ENCODE measurements at regions not wholly inside any gene's neighbourhood (a gene's known extent, or its start where the extent isn't known, plus 50 kb on each side); places are given as distances from the start of the nearest gene placed in this dataset.

DNA sequence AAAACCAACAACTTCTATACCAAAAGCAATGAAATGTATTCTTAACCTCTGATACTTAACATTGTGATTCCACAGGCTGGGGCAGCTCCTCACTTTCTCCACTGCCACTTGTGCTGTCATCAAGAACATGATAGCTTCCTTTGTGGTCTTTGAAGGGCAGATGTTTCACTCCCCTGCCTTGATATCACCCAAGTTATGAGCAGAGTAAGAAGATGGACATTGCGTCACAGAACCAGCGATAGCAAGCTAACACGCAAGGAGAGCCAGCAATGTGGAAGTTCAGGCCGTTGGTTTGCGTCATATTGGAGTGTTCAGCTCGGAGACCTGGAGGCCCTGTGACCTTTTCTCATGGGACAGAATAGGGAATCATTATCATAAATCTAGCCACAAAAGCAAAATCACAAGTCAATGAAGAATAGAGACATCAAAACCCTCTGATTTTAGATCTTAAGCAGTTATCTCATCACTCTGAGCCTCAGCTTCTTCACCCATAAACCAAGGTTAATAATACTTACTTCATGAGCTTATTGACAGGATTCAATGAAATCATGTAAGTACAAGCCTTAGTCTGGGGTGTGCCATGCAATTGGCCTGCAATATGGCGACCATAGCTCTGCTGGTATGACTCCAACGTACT is 183.8 kb upstream of the THBS1 start:
- Histone ChIP-seq H2AFZ (ENCODE audit: low read depth, low read length) (no peak overlapping the region), H3K36me3 (replicated peaks; ENCODE audit: low read depth, low read length) (no peaks in the 10 kb centered on the region), H3K4me2 (ENCODE audit: low read length) (no peak overlapping the region), H3K9me3 (ENCODE audit: insufficient read depth, low read length) (no peaks in the 10 kb centered on the region), H3K4me1 (ENCODE audit: low read length) (no peaks in the 10 kb centered on the region), H3K27ac (ENCODE audit: low read length) (no peak overlapping the region), H3K9ac (ENCODE audit: low read length) (no peak overlapping the region), H3K4me3 (ENCODE audit: low read length) (no peak overlapping the region), H4K20me1 (ENCODE audit: insufficient read depth, low read length) (no peaks in the 10 kb centered on the region), H3K79me2 (ENCODE audit: low read length) (no peaks in the 10 kb centered on the region), H3K27me3 (ENCODE audit: low read depth, low read length) (peaks cover 9% of the 10 kb centered on the region)
- TF ChIP-seq, protein P1, sequence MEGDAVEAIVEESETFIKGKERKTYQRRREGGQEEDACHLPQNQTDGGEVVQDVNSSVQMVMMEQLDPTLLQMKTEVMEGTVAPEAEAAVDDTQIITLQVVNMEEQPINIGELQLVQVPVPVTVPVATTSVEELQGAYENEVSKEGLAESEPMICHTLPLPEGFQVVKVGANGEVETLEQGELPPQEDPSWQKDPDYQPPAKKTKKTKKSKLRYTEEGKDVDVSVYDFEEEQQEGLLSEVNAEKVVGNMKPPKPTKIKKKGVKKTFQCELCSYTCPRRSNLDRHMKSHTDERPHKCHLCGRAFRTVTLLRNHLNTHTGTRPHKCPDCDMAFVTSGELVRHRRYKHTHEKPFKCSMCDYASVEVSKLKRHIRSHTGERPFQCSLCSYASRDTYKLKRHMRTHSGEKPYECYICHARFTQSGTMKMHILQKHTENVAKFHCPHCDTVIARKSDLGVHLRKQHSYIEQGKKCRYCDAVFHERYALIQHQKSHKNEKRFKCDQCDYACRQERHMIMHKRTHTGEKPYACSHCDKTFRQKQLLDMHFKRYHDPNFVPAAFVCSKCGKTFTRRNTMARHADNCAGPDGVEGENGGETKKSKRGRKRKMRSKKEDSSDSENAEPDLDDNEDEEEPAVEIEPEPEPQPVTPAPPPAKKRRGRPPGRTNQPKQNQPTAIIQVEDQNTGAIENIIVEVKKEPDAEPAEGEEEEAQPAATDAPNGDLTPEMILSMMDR (IDR thresholded peaks at IDR 0.05; ENCODE audit: low read depth, low read length), result no peak
- TF ChIP-seq EZH2phosphoT487 (IDR thresholded peaks at IDR 0.05; ENCODE audit: low read depth), result no peak

DNA sequence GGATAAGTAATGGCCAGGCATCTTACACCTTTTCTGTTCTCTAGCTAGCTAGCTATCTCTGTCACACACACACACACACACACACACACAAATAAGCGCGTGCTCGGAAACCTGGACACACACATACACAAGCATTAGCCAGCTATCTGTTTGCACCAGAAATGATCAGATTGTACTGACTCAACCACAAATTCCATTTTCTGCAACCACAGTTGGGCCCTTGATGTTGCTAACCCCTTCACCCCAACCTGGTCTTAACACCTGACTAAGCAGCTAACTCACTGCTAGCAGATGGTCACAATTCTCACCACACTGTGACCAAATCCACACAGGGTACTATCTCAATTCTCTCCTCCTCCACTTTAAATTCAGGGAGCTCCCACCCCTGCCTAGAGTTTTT is 183.0 kb upstream of the THBS1 start:
- Histone ChIP-seq H3K9me3 (ENCODE audit: insufficient read depth, low read length) (no peaks in the 10 kb centered on the region), H4K20me1 (ENCODE audit: insufficient read depth, low read length) (no peaks in the 10 kb centered on the region), H2AFZ (ENCODE audit: low read depth, low read length) (no peak overlapping the region), H3K4me3 (ENCODE audit: low read length) (no peak overlapping the region), H3K27ac (ENCODE audit: low read length) (no peak overlapping the region), H3K27me3 (ENCODE audit: low read depth, low read length) (peaks cover 13% of the 10 kb centered on the region), H3K4me2 (ENCODE audit: low read length) (no peak overlapping the region), H3K9ac (ENCODE audit: low read length) (no peak overlapping the region), H3K4me1 (ENCODE audit: low read length) (no peaks in the 10 kb centered on the region), H3K36me3 (replicated peaks; ENCODE audit: low read depth, low read length) (no peaks in the 10 kb centered on the region), H3K79me2 (ENCODE audit: low read length) (no peaks in the 10 kb centered on the region)
- TF ChIP-seq, protein P1 (IDR thresholded peaks at IDR 0.05; ENCODE audit: low read depth, low read length), result no peak
- TF ChIP-seq EZH2phosphoT487 (IDR thresholded peaks at IDR 0.05; ENCODE audit: low read depth), result no peak

DNA sequence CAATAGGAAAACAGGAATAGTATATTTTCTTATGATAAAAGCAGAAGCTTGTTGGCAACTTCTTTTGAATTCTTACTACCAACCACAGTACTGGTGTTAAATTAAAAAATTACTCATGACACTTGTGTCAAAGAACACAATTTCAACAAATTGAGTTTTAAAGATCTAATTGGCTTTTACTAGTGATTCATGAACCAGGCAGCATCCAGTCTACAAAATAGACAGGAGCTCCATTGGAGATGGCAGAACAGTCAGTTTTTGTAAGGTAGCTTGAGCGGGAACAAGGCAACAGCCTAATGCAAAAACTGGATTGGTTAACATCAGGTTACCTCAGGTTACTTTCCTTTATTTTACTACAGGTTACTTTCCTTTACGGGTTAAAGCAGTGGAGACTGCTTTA is 181.3 kb upstream of the THBS1 start:
- Histone ChIP-seq H3K9me3 (ENCODE audit: insufficient read depth, low read length) (no peaks in the 10 kb centered on the region), H3K4me2 (ENCODE audit: low read length) (no peak overlapping the region), H3K9ac (ENCODE audit: low read length) (no peak overlapping the region), H3K36me3 (replicated peaks; ENCODE audit: low read depth, low read length) (no peaks in the 10 kb centered on the region), H2AFZ (ENCODE audit: low read depth, low read length) (no peak overlapping the region), H3K27ac (ENCODE audit: low read length) (no peak overlapping the region), H3K4me3 (ENCODE audit: low read length) (no peak overlapping the region), H3K27me3 (ENCODE audit: low read depth, low read length) (peaks cover 20% of the 10 kb centered on the region), H3K4me1 (ENCODE audit: low read length) (no peaks in the 10 kb centered on the region), H4K20me1 (ENCODE audit: insufficient read depth, low read length) (no peaks in the 10 kb centered on the region), H3K79me2 (ENCODE audit: low read length) (no peaks in the 10 kb centered on the region)
- TF ChIP-seq EZH2phosphoT487 (IDR thresholded peaks at IDR 0.05; ENCODE audit: low read depth), result no peak
- TF ChIP-seq, protein P1 (IDR thresholded peaks at IDR 0.05; ENCODE audit: low read depth, low read length), result no peak

DNA sequence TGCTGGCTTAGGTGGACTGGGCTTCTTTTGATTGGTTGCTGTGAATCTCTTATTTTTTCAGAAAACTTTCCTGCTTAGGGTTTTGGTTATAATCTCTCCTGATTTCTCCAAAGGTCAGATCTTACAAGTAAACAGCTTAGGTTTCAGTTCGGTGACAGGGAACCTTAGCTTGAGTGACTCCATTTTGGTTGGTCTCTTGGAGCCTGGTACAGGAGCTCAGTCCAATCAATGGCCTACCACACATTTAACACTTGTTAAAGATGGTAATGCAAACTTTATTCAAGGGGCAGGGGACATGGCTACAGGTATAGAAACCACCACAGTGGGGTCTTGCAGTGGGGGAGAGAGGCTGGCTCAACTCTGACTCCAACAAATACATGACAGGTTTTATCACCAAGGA is 180.9 kb upstream of the THBS1 start:
- Histone ChIP-seq H3K4me2 (ENCODE audit: low read length) (no peak overlapping the region), H3K9ac (ENCODE audit: low read length) (no peak overlapping the region)
- no peak for TF ChIP-seq EZH2phosphoT487 (IDR thresholded peaks at IDR 0.05; ENCODE audit: low read depth)

More for the DNA sequence above, 180.9 kb upstream of the THBS1 start:
- Histone ChIP-seq H3K27ac (ENCODE audit: low read length) (no peak overlapping the region), H3K9me3 (ENCODE audit: insufficient read depth, low read length) (no peaks in the 10 kb centered on the region), H2AFZ (ENCODE audit: low read depth, low read length) (no peak overlapping the region), H3K36me3 (replicated peaks; ENCODE audit: low read depth, low read length) (no peaks in the 10 kb centered on the region), H3K27me3 (ENCODE audit: low read depth, low read length) (peaks cover 23% of the 10 kb centered on the region), H3K79me2 (ENCODE audit: low read length) (no peaks in the 10 kb centered on the region), H3K4me3 (ENCODE audit: low read length) (no peak overlapping the region), H4K20me1 (ENCODE audit: insufficient read depth, low read length) (no peaks in the 10 kb centered on the region), H3K4me1 (ENCODE audit: low read length) (no peaks in the 10 kb centered on the region)

All from OCI-LY3 (cell line).